Osteocyte (in vitro differentiated cells): ENCODE measurements at regions not wholly inside any gene's neighbourhood (a gene's known extent, or its start where the extent isn't known, plus 50 kb on each side); places are given as distances from the start of the nearest gene placed in this dataset.

ENCODE experiments used
- DNase-seq: peaks from one replicate; pipeline ENCODE4 v3.0.0; 2021; ENCODE audit warnings: mixed read lengths; ENCODE audit not compliant: unreplicated experiment; ENCODE audit errors: extremely low spot score
- H3K27ac Mint-ChIP-seq: one replicate; pipeline ENCODE4 v1.8.0; 2021; ENCODE audit warnings: mild to moderate bottlenecking, mixed read lengths; ENCODE audit not compliant: unreplicated experiment
- H3K27me3 Mint-ChIP-seq: one replicate; pipeline ENCODE4 v1.8.0; 2021; ENCODE audit warnings: mixed read lengths; ENCODE audit not compliant: unreplicated experiment
- H3K36me3 Mint-ChIP-seq: one replicate; pipeline ENCODE4 v1.8.0; 2021; ENCODE audit warnings: mixed read lengths; ENCODE audit not compliant: unreplicated experiment
- H3K4me1 Mint-ChIP-seq: one replicate; pipeline ENCODE4 v1.8.0; 2021; ENCODE audit warnings: mixed read lengths; ENCODE audit not compliant: unreplicated experiment
- H3K4me3 Mint-ChIP-seq: one replicate; pipeline ENCODE4 v1.8.0; 2021; ENCODE audit warnings: mild to moderate bottlenecking, moderate library complexity, mixed read lengths; ENCODE audit not compliant: unreplicated experiment
- H3K9me3 Mint-ChIP-seq: one replicate; pipeline ENCODE4 v1.8.0; 2021; ENCODE audit warnings: mixed read lengths; ENCODE audit not compliant: unreplicated experiment
- CTCF ChIP-seq: fragments of 200-600 bp; sonication (generic); IDR thresholded peaks from 2 replicates; pipeline ENCODE4 v1.5.0; 2021; ENCODE audit warnings: antibody characterized with exemption, mild to moderate bottlenecking, moderate library complexity

DNA sequence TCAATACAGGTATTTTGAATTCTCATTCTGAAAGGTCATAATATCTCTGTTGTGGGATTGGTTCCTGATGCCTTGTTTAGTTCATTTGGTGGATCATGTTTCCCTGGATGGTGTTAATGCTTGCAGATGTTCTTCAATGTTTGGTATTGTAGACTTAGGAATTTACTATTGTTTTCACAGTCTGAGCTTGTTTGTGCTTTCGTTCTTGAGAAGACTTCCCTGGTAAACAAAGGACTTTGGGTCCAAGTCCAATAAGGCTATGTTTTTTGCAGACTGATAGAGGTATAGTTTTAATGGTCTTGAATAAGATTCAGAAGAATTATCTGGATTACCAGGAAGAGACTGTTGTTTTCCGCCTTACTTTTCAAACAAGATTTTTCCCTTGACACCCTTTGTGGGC, 1646.3 kb downstream of the AMY1C start:
- no peak for TF ChIP-seq CTCF
- no peak overlapping the region for H3K27ac Mint-ChIP-seq
- no peaks in the 10 kb centered on the region for H3K36me3 Mint-ChIP-seq
- no peak overlapping the region for H3K4me3 Mint-ChIP-seq
- DNase-seq: no peak
- peaks cover 3% of the 10 kb centered on the region for H3K27me3 Mint-ChIP-seq
- peaks cover 8% of the 10 kb centered on the region for H3K9me3 Mint-ChIP-seq
- H3K4me1 Mint-ChIP-seq: no peaks in the 10 kb centered on the region

DNA sequence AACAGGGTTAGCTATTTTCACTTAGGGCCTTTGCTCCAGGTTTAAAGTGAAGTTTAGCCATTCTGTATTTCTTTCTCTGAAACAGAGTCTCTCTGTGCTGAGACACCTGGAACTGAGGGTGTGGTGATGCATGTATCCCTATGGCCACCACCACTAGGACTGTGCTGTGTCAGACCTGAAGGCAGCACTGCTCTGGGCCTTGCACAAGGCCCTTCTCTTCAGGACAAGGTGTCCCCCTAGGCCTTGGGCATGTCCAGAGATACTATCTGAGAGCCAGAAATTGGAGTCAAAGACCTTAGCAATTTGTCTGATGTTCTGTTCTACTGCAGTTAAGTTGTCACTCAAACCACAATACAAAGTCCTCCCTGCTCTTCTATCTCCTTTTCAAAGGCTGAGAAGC, 1649.2 kb downstream of the AMY1C start:
- no peak for DNase-seq
- H3K36me3 Mint-ChIP-seq: no peaks in the 10 kb centered on the region
- H3K9me3 Mint-ChIP-seq: peaks cover 8% of the 10 kb centered on the region
- no peak for TF ChIP-seq CTCF
- no peak overlapping the region for H3K27ac Mint-ChIP-seq
- no peaks in the 10 kb centered on the region for H3K4me1 Mint-ChIP-seq
- H3K4me3 Mint-ChIP-seq: no peak overlapping the region
- H3K27me3 Mint-ChIP-seq: peaks cover 4% of the 10 kb centered on the region

DNA sequence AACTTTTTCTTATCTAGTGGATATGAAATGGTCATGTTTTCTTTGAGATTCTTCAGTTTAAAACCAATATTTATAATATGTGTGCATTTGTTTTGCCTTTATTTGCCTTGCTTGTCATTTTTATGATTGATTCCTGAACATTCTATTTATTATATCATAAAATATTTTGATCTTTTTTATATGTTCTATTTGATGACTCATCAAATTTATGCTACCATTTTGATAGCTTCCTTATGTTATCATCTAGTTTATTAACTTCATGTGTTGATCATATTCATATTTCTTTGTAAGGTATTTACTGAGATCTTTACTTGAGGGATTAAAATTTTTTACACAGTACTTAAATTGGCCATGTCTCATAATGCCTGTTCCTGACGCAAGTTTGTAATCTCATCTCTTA, 1650.0 kb downstream of the AMY1C start:
- no peak for DNase-seq
- no peak for TF ChIP-seq CTCF
- H3K4me3 Mint-ChIP-seq: no peak overlapping the region
- no peaks in the 10 kb centered on the region for H3K36me3 Mint-ChIP-seq
- peaks cover 8% of the 10 kb centered on the region for H3K9me3 Mint-ChIP-seq
- H3K27ac Mint-ChIP-seq: no peak overlapping the region
- H3K4me1 Mint-ChIP-seq: no peaks in the 10 kb centered on the region
- peaks cover 6% of the 10 kb centered on the region for H3K27me3 Mint-ChIP-seq

DNA sequence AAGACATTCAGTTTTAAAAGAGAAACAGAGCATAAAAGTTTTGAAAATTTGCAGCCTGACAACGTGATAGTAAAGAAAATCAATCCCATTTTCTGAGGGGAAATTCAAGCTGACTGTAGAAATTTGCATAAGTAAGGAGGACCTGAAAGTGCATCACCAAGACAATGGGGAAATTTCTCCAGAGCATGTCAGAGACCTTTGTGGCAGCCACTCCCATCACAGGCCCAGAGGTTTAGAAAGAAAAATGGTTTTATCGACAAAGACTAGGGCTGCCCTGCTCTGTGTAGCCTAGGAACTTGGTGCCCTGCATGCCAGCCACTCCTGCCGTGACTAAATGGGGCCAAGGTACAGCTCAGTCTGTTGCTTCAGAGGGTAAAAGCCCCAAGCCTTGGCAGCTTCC, 1640.2 kb upstream of the PRMT6 start:
- no peaks in the 10 kb centered on the region for H3K27me3 Mint-ChIP-seq
- no peak overlapping the region for H3K4me3 Mint-ChIP-seq
- peaks cover 4% of the 10 kb centered on the region for H3K9me3 Mint-ChIP-seq
- TF ChIP-seq CTCF: no peak
- no peak overlapping the region for H3K27ac Mint-ChIP-seq
- no peaks in the 10 kb centered on the region for H3K36me3 Mint-ChIP-seq
- peaks cover 2% of the 10 kb centered on the region for H3K4me1 Mint-ChIP-seq
- DNase-seq: no peak

GRCh38 chr1:105419030-105419429, 1637.4 kb upstream of the PRMT6 start:
- no peak overlapping the region for H3K27ac Mint-ChIP-seq
- DNase-seq: no peak
- H3K9me3 Mint-ChIP-seq: peaks cover 4% of the 10 kb centered on the region
- H3K27me3 Mint-ChIP-seq: peaks cover 2% of the 10 kb centered on the region
- no peak for TF ChIP-seq CTCF
- H3K4me1 Mint-ChIP-seq: no peaks in the 10 kb centered on the region
- no peaks in the 10 kb centered on the region for H3K36me3 Mint-ChIP-seq
- H3K4me3 Mint-ChIP-seq: no peak overlapping the region
